Effector CD4-positive, alpha-beta T cell (primary cell): ENCODE measurements at regions not wholly inside any gene's neighbourhood (a gene's known extent, or its start where the extent isn't known, plus 50 kb on each side); places are given as distances from the start of the nearest gene placed in this dataset.

Experiments used
- DNase-seq: peaks from one replicate; pipeline ENCODE4 v3.0.0-alpha.2; 2020

DNA sequence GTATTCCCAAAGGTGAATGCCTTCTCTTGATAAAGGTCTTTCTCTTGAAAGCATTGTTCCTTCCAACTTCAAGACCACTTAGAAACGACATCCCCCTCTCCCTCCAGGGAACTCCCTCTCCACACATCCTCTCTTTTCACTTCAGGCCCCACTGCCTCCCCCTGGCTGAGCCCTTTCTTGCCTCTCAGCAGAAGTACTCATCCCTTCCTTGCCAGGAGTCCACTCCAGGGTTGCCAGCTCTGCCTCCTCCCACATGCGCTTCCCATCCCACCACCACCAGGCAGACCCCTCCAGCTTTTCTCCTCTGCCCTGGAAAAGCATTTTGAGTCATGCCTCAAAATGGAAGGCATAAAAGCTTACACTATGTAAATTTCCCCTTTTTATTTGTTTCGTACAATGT, 126.3 kb upstream of the SALL3 start:
- DNase-seq: no peak

DNA sequence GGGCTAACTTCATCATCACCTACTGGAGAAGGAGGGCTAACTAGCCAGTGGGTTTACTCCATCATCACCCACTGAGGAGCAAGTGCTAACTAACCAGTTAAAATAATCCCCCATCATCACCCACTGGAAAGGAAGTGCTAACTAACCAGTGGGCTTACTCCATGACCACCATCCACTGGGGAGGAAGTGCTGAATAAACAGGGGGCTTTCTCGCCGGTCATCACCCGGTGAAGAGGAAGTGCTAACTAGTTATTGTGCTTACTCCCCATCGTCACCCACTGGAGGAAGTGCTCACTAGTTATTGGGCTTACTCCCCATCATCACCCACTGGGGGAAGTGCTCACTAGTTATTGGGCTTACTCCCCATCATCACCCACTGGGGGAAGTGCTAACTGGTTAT, 124.4 kb upstream of the SALL3 start:
- no peak for DNase-seq

- no peak for DNase-seq
These were observed 122.9 kb upstream of the SALL3 start for GRCh38 chr18:78856569-78857313.

DNA sequence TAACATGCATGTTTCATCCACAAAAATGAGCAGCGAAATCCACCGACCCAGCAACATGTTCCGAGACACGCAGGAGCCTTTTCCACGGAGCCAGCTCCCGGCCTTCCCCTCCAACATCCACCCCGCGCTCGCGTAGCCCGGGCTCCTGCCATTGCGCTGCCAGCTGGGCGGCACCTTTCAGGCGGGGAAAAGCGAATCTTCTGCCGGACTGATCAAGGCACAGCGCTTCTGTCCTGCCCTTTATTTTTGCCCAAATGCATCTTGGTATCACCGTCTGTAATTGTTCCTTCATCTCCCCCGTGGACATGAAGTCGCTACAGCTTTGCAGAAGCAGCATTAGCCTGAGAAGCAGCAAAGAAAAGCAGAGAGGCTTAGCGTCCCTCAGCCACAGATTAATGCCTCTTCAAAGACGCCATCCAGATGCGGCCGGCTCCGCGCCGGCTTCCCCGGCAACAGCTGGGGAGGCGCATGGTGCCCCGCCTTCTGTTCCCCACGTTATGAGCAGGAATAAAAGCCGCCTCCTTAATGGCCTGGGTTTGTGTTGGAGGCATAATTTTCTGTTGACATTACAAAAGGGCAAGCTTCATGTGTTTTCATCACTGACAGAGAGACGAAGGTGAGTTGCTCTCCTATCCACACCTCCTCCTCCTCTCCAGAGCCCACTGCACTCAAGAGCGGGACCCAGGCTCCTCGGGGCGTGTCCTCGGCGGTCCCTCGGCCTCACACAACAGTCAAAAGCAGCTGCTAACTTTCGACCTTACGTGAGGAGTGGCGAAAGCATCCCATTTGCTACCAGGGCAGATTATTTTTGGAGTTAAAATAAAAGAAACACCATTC, 122.1 kb upstream of the SALL3 start:
- no peak for DNase-seq

DNA sequence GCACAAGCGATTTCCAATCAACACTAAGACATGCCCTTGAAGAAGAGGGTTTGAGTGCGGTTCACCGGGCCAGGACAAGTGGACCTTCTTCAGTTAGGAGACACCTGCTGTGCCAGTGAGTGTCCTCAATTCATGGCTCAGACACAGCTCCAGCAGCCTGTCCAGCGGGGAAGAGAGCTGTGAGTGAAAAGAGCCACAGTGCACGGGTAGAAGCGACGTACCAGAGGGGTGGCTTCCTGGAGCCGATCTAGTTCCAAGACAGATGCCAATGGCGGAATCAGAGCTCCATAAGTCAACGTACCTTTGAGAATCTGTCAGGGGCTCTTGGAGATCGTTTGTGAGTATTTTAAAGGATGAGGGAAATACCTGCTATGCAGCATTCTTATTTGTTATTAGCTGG, 119.9 kb upstream of the SALL3 start:
- no peak for DNase-seq

GRCh38 chr18:78860117-78860516, 119.5 kb upstream of the SALL3 start:
- no peak for DNase-seq

- no peak for DNase-seq
These were observed 118.5 kb upstream of the SALL3 start for GRCh38 chr18:78861116-78861515.

DNA sequence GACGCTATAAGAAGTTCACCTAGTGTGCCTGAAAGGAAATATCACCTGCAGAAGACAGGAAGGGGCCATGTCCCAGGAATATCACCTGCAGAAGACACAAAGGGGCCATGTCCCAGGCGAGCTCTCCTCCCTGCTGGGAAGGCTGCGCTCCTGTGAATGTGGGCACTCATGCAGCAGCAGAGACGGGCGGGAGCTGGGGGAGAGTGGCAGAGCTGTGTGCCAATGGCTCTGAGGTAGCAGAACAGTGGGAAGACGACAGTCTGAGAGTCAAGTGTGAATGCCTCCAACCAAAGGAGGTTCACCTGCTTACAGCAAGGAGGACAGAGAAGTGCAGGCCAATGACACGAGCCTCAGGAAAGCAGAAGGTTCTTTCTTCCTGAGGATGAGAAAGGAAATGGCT, 117.9 kb upstream of the SALL3 start:
- DNase-seq: no peak

- no peak for DNase-seq
These were observed 117.2 kb upstream of the SALL3 start for GRCh38 chr18:78862395-78862794.

- no peak for DNase-seq
These were observed 114.5 kb upstream of the SALL3 start for GRCh38 chr18:78865056-78865598.

GRCh38 chr18:78865771-78866310, 113.8 kb upstream of the SALL3 start:
- DNase-seq: no peak

GRCh38 chr18:78867131-78867530, 112.5 kb upstream of the SALL3 start:
- no peak for DNase-seq

DNA sequence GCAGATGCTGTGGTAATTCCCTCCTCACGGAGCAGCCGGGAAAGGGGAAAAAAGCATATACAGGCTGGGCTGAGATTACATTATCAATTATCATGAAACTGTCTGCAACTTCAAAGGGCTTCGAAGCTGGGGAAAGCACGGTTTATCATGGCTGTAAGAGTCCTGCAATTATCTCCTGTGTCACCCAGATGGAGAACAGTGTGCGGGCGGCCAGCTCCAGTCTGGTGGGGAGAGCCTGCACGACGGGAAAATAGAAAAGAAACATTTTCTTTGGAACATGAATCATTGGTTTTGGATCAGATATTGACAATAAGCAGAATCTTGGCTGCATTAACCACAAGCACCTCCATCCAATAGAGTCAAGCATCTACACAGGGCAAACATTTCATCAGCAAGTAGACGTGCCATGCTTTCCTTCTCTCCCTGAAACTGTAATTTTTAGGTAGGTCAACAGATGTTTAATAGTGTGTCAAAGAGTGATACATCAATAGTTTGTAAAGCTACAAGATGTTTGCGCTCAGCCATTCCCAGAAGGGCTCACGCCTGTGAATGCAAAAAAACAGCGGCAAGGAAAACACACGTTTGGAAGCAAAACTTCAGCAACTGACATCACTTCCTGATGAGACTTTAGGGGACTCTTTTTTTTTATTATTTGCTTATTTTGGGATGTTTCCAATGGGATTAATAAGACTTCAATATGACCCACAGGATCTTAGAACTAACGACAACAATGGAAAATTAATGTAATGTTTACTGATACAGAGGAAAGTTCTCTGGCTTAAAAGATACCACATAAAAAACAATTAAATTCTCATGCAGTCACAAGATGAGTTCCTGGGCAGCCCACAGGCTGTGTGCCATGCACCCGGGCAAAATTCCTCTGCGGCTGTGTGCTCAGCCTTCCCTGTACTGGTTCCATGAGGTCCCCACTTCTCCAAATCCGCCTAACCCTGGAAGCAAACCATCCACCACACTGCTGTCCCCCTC, 111.0 kb upstream of the SALL3 start:
- DNase-seq: no peak

DNA sequence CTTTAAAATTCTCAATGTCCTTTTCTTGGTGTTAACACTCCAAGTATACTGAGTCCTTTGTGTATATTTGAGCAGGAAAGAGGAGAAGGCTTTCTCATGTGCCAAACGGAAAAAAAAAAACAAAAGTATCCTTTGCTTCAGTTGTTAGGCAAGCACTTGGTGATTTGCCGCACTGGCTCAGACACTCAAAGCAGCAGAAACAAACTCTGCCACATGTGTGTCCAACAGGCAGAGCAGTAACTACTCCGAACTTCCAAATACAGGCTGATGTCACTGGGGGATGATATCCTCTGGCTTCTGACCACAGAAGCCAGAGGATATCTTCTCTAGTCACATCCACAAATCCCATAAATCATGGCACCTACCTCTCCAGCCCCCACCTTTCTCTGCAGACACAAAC, 108.0 kb upstream of the SALL3 start:
- no peak for DNase-seq

DNA sequence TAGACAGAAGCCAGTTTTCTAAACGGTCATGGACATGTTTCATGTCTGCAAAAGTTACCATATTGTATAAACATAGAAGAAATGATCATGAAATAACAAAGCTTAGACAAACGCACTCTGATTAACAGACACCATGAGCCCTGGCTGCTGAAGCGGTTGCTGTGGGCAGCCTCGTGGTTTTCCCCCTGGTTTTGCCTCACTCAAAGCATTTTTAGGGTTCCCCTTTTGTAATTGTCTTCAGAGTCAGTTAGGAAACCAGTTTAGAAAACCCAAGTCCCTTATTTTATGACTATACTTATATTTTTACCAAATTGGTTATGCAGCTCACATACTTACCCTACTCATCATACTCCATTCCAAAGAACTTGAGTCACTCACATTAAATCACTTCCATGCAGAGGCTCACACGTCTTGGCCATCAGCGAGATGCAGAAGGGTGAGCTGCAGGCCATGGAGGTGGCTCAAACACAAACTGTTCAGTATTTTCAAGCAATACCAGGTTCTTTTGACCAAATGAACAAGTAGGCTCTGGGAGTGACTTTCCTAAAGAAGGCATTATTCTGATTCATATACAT, 105.6 kb upstream of the SALL3 start:
- DNase-seq: no peak

DNA sequence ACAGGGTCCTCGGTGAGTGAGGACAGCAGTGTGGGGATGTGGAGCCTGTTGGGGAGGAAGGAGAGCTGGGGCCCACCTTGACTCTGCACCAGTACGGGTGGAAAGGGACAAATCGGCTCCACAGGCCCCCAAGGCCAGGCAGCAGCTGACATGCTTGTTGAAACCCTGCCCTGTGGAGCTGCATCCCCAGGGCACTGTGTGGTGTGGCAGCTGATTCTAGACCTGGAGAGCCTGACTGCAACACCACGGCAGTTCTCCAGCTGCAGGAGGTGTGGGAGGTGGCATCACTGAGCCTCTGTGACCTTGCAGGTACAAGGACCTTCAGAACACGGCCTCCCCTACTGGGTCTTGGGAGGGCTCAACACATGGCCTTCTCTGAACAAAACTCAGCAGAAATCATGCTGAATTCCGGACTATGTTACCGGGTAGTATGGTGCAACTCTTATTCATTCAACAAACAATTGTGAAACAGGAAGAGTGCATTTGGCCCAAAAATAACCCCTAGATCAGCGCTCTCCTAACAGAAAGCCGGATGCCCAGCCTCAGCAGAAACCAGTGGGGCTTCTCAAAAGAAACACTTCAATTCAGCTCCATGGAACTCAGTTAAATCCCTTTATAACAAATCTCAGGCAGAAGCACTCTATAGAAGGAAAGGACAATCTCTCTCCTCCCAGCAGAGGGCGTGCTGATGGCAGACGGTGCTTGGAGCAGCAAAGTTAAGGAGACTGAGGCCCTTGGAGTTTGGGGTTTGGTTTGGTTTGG, 104.4 kb upstream of the SALL3 start:
- no peak for DNase-seq

- DNase-seq: no peak
These were observed 103.6 kb upstream of the SALL3 start for GRCh38 chr18:78875778-78876650.

DNA sequence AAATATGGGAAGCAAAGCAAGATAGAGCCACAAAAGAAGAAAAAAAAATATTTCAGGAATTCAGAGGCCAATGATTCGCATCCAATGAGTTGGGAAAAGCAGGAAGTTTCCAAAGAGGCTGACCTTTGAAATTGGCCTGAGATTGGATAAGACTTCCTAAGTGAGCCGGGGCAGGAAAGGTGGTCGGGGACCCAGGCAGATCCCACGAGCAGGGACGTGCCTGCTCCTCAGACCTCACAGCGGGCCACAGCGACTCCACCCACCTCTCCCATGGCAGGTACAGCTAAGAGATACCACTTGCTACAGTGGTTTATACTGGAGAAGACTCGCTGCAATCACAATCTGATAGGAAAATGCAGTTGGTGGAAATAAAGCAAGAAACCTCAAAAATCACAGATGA, 102.8 kb upstream of the SALL3 start:
- DNase-seq: no peak

DNA sequence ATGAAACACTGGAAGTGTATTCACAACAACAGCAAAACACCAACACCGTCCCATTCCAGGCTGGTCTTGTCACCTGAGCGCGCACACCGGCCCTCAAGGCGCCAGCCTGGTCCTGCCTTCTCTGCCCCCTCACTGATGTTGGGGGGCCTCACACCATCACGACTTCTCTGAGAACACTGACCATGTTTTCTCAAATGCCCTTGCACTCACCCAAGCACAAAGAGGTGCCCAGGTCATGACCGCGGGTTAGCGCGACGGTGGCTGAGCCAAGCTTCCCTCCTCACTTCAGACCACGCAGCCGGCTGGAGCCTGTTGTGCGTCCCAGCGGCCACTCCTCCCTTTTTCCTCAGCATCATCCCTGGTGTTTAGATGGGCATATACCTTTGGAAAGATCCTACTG, 101.3 kb upstream of the SALL3 start:
- DNase-seq: no peak
